Mammary epithelial cell (primary cell): ENCODE measurements at regions not wholly inside any gene's neighbourhood (a gene's known extent, or its start where the extent isn't known, plus 50 kb on each side); places are given as distances from the start of the nearest gene placed in this dataset.

Experiments
- CTCF ChIP-seq, 2 donors: IDR thresholded peaks in 1 of 2; conservative IDR thresholded peaks in 1 of 2; 2 replicates each; pipeline ENCODE4 v1.5.1; 2011 to 2012; ENCODE audit warnings: inconsistent platforms in 2 of 2, low read length in 2 of 2, mild to moderate bottlenecking in 2 of 2, control low read depth in 1 of 2, low read depth in 1 of 2; ENCODE audit not compliant: insufficient read depth in 1 of 2; ENCODE audit errors: extremely low read depth in 1 of 2
- EZH2 ChIP-seq: IDR thresholded peaks from 2 replicates; pipeline ENCODE4 v1.6.1; 2012; ENCODE audit warnings: low read length, inconsistent platforms, borderline replicate concordance

DNA sequence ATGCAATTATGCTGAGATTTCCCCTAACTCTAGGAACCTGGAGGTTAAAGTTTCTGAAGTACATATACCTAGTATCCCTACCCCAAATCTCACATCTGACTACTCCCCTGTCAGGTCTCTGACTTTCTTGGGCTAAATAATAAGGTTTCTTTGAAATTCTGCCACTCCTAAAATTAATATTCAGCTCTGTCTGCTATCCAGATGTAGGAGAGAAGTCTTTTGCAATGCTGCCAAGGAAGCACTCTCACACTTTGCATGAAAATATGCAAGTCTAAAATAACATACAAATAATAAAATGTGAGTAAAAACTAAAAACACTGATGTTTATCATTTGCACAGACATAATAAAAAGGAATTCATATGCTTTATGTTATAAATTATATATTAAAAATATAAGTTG lies 196.9 kb upstream of the LRFN5 start:
- TF ChIP-seq CTCF (conservative IDR thresholded peaks at IDR 0.05 in 1 of 2, IDR thresholded peaks at IDR 0.05 in 1 of 2; ENCODE audit: extremely low read depth in 1 of 2, insufficient read depth in 1 of 2, low read depth in 1 of 2, low read length in 2 of 2) (no peak), EZH2 (no peak)
